Prostate gland (tissue), 2 donors: ENCODE measurements at regions not wholly inside any gene's neighbourhood (a gene's known extent, or its start where the extent isn't known, plus 50 kb on each side); places are given as distances from the start of the nearest gene placed in this dataset.

ENCODE experiments used
- POLR2A ChIP-seq: fragments of 450-650 bp; IDR thresholded peaks from one replicate; pipeline ENCODE4 v1.6.1; 2016; ENCODE audit warnings: antibody characterized with exemption, mild to moderate bottlenecking
- POLR2AphosphoS5 ChIP-seq: sonication (generic); formaldehyde crosslinking; IDR thresholded peaks from one replicate; pipeline ENCODE4 v1.6.1; 2017; ENCODE audit warnings: antibody characterized with exemption
- TF ChIP-seq, protein P1 (sequence below), 4 experiments: fragments of 200-600 bp in 2 of 4; fragments of 450-650 bp in 2 of 4; sonication (generic) in 2 of 4; IDR thresholded peaks; 1 replicate in 3 of 4; 2 replicates in 1 of 4; pipeline ENCODE4 v1.5.1; 2016 to 2019; ENCODE audit warnings: antibody characterized with exemption in 4 of 4, mild to moderate bottlenecking in 2 of 4, moderate library complexity in 2 of 4

DNA sequence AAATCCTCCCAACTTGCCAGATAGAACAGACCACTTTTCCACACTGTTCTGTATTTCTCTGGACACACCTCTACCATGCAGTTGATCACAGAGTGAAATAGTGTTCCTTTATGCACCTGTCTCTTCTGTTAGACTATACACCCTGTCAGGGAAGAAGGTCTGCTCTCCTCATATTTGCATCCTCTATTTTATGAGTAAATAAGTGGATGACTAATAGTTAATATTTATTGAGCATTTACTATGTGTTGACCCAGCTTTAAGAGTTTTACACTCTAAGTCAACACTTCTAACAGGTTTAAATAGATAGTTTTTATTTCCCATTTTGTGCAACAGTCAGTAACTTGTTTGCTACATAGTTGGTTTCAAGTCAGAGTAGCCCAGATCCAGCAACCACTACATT is 452.8 kb upstream of the MPDZ start:
- TF ChIP-seq, protein P1, sequence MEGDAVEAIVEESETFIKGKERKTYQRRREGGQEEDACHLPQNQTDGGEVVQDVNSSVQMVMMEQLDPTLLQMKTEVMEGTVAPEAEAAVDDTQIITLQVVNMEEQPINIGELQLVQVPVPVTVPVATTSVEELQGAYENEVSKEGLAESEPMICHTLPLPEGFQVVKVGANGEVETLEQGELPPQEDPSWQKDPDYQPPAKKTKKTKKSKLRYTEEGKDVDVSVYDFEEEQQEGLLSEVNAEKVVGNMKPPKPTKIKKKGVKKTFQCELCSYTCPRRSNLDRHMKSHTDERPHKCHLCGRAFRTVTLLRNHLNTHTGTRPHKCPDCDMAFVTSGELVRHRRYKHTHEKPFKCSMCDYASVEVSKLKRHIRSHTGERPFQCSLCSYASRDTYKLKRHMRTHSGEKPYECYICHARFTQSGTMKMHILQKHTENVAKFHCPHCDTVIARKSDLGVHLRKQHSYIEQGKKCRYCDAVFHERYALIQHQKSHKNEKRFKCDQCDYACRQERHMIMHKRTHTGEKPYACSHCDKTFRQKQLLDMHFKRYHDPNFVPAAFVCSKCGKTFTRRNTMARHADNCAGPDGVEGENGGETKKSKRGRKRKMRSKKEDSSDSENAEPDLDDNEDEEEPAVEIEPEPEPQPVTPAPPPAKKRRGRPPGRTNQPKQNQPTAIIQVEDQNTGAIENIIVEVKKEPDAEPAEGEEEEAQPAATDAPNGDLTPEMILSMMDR (IDR thresholded peaks at IDR 0.05), result no peak
- TF ChIP-seq POLR2A (no peak), POLR2AphosphoS5 (no peak)
